Fibroblast of mammary gland (primary cell): ENCODE measurements at regions not wholly inside any gene's neighbourhood (a gene's known extent, or its start where the extent isn't known, plus 50 kb on each side); places are given as distances from the start of the nearest gene placed in this dataset.
"Not testable (repeated sequence)": the region's sequence is repeated elsewhere in the genome, so short reads cannot be mapped to it uniquely, and the experiment has no call there.

Experiments used
- DNase-seq: peaks from one replicate; pipeline ENCODE4 v3.0.0-alpha.2; 2010; ENCODE audit warnings: low read depth
- H3K4me3 ChIP-seq: 2 replicates; pipeline ENCODE4 v1.5.1; 2011; ENCODE audit warnings: low read depth, mild to moderate bottlenecking, low read length, moderate library complexity; ENCODE audit not compliant: control insufficient read depth
- TF ChIP-seq, protein P1 (sequence below): conservative IDR thresholded peaks from 2 replicates; pipeline ENCODE4 v1.5.1; 2011; ENCODE audit warnings: low read depth, low read length, inconsistent platforms; ENCODE audit not compliant: control insufficient read depth, insufficient read depth

DNA sequence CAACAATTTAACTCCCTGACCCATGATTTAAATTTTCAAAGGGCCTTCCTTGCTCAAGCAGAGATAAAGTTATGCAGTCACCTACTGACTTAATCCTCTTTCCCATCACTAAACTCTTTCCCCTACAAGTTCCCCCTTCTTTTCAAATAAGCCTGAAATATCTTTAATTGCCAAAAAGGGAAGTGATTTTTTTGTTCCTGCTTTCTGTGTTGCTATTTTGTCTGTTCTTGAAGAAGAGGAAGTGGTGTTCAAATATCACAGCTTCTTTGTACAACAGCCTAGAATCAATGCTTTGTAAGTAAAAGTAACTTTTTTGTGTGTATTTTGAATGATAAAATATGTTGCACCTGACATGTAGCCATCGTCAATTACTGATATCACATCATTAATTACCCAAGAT, 595.9 kb downstream of the CENPC start:
- no peak for DNase-seq
- TF ChIP-seq, protein P1, sequence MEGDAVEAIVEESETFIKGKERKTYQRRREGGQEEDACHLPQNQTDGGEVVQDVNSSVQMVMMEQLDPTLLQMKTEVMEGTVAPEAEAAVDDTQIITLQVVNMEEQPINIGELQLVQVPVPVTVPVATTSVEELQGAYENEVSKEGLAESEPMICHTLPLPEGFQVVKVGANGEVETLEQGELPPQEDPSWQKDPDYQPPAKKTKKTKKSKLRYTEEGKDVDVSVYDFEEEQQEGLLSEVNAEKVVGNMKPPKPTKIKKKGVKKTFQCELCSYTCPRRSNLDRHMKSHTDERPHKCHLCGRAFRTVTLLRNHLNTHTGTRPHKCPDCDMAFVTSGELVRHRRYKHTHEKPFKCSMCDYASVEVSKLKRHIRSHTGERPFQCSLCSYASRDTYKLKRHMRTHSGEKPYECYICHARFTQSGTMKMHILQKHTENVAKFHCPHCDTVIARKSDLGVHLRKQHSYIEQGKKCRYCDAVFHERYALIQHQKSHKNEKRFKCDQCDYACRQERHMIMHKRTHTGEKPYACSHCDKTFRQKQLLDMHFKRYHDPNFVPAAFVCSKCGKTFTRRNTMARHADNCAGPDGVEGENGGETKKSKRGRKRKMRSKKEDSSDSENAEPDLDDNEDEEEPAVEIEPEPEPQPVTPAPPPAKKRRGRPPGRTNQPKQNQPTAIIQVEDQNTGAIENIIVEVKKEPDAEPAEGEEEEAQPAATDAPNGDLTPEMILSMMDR, result no peak
- H3K4me3 ChIP-seq, result no peak overlapping the region

GRCh38 chr4:66946761-66947160, 598.5 kb downstream of the CENPC start:
- TF ChIP-seq, protein P1, result no peak
- DNase-seq, result no peak
- H3K4me3 ChIP-seq, result no peak overlapping the region

- TF ChIP-seq, protein P1, result no peak
- no peak overlapping the region for H3K4me3 ChIP-seq
- no peak for DNase-seq
Measured at GRCh38 chr4:66943112-66943511, 602.2 kb downstream of the CENPC start.

DNA sequence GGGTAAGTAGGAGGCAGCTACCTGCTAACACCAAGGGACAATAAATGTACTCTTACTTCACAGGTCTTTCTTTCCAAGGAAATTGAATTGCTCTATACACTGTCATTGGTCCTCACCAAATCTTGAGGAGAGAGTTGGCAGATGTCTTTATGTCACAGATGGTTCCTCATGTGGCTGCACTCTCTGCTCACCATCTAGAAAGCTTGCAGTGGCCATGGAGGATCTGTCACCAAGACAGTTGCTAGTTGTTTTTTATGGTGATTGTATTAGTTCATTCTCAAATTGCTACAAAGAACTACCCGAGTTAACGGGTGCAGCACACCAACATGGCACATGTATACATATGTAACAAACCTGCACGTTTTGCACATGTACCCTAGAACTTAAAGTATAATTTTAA, 613.3 kb downstream of the CENPC start:
- not testable (repeated sequence) for H3K4me3 ChIP-seq, DNase-seq

DNA sequence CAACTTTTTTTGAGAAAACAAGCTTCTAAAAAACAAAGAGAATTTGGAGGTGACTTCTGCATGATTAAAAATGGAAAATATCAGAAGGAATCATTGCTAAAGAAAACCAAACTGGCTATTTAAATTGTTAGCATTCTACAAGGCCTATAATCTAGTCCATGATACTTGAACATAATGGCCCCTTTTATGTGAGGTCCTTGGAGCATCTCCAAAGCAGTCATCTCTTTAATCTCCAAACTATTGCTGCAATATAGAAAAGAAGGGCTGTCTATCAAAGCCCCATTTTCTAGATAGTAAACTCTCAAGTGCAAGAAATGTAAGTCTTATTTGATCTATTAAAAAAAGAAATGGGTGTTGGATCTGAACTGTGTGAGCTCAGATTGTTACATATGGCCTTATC, 615.1 kb downstream of the CENPC start:
- H3K4me3 ChIP-seq, result no peak overlapping the region
- TF ChIP-seq, protein P1, result no peak
- no peak for DNase-seq

DNA sequence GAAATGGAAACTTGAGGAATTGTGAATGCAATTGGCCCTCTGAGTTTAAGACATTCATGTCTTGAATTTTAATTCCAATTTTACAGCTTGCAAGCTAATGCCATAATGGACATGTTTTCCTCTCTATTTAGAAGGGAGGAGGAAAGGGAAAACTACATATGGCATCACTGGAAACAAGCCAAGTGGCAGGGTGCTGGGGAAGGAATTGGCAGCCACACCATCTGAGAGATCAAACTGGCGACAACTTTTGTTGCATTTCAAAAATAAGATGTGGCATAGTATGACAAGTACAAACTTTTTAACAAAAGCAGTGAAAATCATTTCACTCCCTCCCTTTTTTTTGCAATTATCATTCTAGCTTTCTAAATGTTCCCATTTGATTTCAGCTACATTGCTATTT, 615.6 kb downstream of the CENPC start:
- TF ChIP-seq, protein P1, result no peak
- H3K4me3 ChIP-seq, result no peak overlapping the region
- no peak for DNase-seq

DNA sequence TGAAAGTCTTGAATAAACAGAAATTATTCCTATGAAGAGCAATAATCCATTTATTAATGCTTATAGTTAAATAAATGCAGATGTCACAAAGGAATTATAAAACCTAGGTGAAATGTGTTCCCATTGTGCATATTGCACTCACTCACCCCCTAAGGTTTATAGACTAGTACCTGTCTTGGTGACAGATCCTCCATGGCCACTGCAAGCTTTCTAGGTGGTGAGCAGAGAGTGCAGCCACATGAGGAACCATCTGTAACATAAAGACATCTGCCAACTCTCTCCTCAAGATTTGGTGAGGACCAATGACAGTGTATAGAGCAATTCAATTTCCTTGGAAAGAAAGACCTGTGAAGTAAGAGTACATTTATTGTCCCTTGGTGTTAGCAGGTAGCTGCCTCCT, 616.4 kb downstream of the CENPC start:
- DNase-seq, H3K4me3 ChIP-seq: not testable (repeated sequence)

- TF ChIP-seq, protein P1, result no peak
- no peak overlapping the region for H3K4me3 ChIP-seq
- DNase-seq, result no peak
Measured at GRCh38 chr4:66927937-66928336, 617.4 kb downstream of the CENPC start.
